ENCODE measurements at regions not wholly inside any gene's neighbourhood (a gene's known extent, or its start where the extent isn't known, plus 50 kb on each side); places are given as distances from the start of the nearest gene placed in this dataset.

DNA sequence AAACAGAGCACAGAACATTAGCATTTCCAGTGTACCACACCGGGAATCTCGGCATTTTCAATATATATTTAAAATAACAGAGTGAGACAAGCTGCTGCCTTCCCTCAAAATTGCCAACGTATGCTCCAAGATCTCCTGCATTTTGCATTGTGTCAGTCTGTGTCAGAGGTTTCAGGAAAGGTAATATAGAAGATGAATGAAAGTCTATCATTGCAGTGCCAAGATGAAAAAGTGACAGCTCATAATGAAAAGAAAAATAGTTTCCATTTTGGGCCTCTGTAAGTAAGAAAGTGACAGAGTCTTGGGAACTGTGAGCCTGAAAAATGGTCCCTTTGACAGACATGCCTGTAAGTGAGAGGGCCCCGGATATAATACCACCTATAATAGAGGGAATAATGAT, 297.8 kb upstream of the PIK3C3 start:
- H4K20me1 ChIP-seq (replicated peaks; ENCODE audit: insufficient read depth) = no peaks in the 10 kb centered on the region
- Mint-ChIP-seq H3K27me3 (ENCODE audit: insufficient read depth, low read depth, poor library complexity) (no peaks in the 10 kb centered on the region), H3K9me3 (no peaks in the 10 kb centered on the region), H3K4me1 (no peaks in the 10 kb centered on the region), H3K27ac (no peak overlapping the region), H3K4me3 (no peak overlapping the region), H3K36me3 (ENCODE audit: low read depth) (no peaks in the 10 kb centered on the region)
- no peak overlapping the region for H2AFZ ChIP-seq
- H3K27ac ChIP-seq (ENCODE audit: low read depth) = no peak overlapping the region
- no peaks in the 10 kb centered on the region for H3K36me3 ChIP-seq (ENCODE audit: insufficient read depth)
- H3K79me2 ChIP-seq (replicated peaks; ENCODE audit: insufficient read depth) = no peaks in the 10 kb centered on the region
- no peak for DNase-seq (ENCODE audit: low spot score)
- H3K4me1 ChIP-seq (ENCODE audit: insufficient read depth) = no peaks in the 10 kb centered on the region
- TF ChIP-seq, protein P1, sequence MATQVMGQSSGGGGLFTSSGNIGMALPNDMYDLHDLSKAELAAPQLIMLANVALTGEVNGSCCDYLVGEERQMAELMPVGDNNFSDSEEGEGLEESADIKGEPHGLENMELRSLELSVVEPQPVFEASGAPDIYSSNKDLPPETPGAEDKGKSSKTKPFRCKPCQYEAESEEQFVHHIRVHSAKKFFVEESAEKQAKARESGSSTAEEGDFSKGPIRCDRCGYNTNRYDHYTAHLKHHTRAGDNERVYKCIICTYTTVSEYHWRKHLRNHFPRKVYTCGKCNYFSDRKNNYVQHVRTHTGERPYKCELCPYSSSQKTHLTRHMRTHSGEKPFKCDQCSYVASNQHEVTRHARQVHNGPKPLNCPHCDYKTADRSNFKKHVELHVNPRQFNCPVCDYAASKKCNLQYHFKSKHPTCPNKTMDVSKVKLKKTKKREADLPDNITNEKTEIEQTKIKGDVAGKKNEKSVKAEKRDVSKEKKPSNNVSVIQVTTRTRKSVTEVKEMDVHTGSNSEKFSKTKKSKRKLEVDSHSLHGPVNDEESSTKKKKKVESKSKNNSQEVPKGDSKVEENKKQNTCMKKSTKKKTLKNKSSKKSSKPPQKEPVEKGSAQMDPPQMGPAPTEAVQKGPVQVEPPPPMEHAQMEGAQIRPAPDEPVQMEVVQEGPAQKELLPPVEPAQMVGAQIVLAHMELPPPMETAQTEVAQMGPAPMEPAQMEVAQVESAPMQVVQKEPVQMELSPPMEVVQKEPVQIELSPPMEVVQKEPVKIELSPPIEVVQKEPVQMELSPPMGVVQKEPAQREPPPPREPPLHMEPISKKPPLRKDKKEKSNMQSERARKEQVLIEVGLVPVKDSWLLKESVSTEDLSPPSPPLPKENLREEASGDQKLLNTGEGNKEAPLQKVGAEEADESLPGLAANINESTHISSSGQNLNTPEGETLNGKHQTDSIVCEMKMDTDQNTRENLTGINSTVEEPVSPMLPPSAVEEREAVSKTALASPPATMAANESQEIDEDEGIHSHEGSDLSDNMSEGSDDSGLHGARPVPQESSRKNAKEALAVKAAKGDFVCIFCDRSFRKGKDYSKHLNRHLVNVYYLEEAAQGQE (IDR thresholded peaks at IDR 0.05; ENCODE audit: unreplicated experiment) = no peak
- TF ChIP-seq JUNB (IDR thresholded peaks at IDR 0.05; ENCODE audit: unreplicated experiment) (no peak), EZH2 (IDR thresholded peaks at IDR 0.05; ENCODE audit: low read depth, unreplicated experiment) (no peak), STAT1 (IDR thresholded peaks at IDR 0.05; ENCODE audit: unreplicated experiment) (no peak), ZNF331 (CRISPR knock-in tag; IDR thresholded peaks at IDR 0.05; ENCODE audit: low read depth) (no peak), EZH2phosphoT487 (IDR thresholded peaks at IDR 0.05; ENCODE audit: unreplicated experiment) (no peak), POLR2AphosphoS5 (IDR thresholded peaks at IDR 0.05; ENCODE audit: low read depth) (no peak), NANOG (IDR thresholded peaks at IDR 0.05; ENCODE audit: borderline replicate concordance) (no peak), CREB1 (CRISPR knock-in tag; IDR thresholded peaks at IDR 0.05; ENCODE audit: low read depth) (no peak), ZNF114 (CRISPR knock-in tag; IDR thresholded peaks at IDR 0.05) (no peak)
- TF ChIP-seq, protein P2, sequence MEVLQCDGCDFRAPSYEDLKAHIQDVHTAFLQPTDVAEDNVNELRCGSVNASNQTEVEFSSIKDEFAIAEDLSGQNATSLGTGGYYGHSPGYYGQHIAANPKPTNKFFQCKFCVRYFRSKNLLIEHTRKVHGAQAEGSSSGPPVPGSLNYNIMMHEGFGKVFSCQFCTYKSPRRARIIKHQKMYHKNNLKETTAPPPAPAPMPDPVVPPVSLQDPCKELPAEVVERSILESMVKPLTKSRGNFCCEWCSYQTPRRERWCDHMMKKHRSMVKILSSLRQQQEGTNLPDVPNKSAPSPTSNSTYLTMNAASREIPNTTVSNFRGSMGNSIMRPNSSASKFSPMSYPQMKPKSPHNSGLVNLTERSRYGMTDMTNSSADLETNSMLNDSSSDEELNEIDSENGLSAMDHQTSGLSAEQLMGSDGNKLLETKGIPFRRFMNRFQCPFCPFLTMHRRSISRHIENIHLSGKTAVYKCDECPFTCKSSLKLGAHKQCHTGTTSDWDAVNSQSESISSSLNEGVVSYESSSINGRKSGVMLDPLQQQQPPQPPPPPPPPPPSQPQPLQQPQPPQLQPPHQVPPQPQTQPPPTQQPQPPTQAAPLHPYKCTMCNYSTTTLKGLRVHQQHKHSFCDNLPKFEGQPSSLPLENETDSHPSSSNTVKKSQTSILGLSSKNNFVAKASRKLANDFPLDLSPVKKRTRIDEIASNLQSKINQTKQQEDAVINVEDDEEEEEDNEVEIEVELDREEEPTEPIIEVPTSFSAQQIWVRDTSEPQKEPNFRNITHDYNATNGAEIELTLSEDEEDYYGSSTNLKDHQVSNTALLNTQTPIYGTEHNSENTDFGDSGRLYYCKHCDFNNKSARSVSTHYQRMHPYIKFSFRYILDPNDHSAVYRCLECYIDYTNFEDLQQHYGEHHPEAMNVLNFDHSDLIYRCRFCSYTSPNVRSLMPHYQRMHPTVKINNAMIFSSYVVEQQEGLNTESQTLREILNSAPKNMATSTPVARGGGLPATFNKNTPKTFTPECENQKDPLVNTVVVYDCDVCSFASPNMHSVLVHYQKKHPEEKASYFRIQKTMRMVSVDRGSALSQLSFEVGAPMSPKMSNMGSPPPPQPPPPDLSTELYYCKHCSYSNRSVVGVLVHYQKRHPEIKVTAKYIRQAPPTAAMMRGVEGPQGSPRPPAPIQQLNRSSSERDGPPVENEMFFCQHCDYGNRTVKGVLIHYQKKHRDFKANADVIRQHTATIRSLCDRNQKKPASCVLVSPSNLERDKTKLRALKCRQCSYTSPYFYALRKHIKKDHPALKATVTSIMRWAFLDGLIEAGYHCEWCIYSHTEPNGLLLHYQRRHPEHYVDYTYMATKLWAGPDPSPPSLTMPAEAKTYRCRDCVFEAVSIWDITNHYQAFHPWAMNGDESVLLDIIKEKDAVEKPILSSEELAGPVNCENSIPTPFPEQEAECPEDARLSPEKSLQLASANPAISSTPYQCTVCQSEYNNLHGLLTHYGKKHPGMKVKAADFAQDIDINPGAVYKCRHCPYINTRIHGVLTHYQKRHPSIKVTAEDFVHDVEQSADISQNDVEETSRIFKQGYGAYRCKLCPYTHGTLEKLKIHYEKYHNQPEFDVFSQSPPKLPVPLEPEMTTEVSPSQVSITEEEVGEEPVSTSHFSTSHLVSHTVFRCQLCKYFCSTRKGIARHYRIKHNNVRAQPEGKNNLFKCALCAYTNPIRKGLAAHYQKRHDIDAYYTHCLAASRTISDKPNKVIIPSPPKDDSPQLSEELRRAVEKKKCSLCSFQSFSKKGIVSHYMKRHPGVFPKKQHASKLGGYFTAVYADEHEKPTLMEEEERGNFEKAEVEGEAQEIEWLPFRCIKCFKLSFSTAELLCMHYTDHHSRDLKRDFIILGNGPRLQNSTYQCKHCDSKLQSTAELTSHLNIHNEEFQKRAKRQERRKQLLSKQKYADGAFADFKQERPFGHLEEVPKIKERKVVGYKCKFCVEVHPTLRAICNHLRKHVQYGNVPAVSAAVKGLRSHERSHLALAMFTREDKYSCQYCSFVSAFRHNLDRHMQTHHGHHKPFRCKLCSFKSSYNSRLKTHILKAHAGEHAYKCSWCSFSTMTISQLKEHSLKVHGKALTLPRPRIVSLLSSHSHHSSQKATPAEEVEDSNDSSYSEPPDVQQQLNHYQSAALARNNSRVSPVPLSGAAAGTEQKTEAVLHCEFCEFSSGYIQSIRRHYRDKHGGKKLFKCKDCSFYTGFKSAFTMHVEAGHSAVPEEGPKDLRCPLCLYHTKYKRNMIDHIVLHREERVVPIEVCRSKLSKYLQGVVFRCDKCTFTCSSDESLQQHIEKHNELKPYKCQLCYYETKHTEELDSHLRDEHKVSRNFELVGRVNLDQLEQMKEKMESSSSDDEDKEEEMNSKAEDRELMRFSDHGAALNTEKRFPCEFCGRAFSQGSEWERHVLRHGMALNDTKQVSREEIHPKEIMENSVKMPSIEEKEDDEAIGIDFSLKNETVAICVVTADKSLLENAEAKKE (CRISPR knock-in tag; IDR thresholded peaks at IDR 0.05) = no peak
- TF ChIP-seq, protein P3, sequence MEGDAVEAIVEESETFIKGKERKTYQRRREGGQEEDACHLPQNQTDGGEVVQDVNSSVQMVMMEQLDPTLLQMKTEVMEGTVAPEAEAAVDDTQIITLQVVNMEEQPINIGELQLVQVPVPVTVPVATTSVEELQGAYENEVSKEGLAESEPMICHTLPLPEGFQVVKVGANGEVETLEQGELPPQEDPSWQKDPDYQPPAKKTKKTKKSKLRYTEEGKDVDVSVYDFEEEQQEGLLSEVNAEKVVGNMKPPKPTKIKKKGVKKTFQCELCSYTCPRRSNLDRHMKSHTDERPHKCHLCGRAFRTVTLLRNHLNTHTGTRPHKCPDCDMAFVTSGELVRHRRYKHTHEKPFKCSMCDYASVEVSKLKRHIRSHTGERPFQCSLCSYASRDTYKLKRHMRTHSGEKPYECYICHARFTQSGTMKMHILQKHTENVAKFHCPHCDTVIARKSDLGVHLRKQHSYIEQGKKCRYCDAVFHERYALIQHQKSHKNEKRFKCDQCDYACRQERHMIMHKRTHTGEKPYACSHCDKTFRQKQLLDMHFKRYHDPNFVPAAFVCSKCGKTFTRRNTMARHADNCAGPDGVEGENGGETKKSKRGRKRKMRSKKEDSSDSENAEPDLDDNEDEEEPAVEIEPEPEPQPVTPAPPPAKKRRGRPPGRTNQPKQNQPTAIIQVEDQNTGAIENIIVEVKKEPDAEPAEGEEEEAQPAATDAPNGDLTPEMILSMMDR (conservative IDR thresholded peaks at IDR 0.05; ENCODE audit: low read depth in 2 of 2) = no peak
- TF ChIP-seq, protein P4, sequence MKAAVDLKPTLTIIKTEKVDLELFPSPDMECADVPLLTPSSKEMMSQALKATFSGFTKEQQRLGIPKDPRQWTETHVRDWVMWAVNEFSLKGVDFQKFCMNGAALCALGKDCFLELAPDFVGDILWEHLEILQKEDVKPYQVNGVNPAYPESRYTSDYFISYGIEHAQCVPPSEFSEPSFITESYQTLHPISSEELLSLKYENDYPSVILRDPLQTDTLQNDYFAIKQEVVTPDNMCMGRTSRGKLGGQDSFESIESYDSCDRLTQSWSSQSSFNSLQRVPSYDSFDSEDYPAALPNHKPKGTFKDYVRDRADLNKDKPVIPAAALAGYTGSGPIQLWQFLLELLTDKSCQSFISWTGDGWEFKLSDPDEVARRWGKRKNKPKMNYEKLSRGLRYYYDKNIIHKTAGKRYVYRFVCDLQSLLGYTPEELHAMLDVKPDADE (IDR thresholded peaks at IDR 0.05) = no peak
- ATAC-seq = no peak
- no peak overlapping the region for H3K4me3 ChIP-seq
- H3F3A ChIP-seq (replicated peaks; ENCODE audit: low read depth) = no peaks in the 10 kb centered on the region
- H3K27me3 ChIP-seq (ENCODE audit: insufficient read depth) = no peaks in the 10 kb centered on the region
- H3K9me2 ChIP-seq (ENCODE audit: insufficient read depth) = no peaks in the 10 kb centered on the region; the same call in 1 of the 2 replicates
- H3K4me2 ChIP-seq = no peak overlapping the region

Measured in GM23338 (cell line).